ENCODE measurements at regions not wholly inside any gene's neighbourhood (a gene's known extent, or its start where the extent isn't known, plus 50 kb on each side); places are given as distances from the start of the nearest gene placed in this dataset.

- no peak overlapping the region for H3K27ac ChIP-seq (ENCODE audit: low read length)
- H3K9ac ChIP-seq (ENCODE audit: low read depth, low read length) = no peak overlapping the region
- no peaks in the 10 kb centered on the region for H3K9me3 ChIP-seq (ENCODE audit: insufficient read depth, low read depth, low read length)
- no peaks in the 10 kb centered on the region for H3K4me1 ChIP-seq (ENCODE audit: insufficient read depth, low read length)
- no peaks in the 10 kb centered on the region for H3K36me3 ChIP-seq (ENCODE audit: insufficient read depth, low read depth, low read length)
- H3K4me3 ChIP-seq (ENCODE audit: low read length) = no peak overlapping the region
- no peaks in the 10 kb centered on the region for H3K27me3 ChIP-seq (ENCODE audit: insufficient read depth, low read length)
Measured at GRCh38 chr5:5025774-5026408, 114.2 kb upstream of the ADAMTS16 start.

- no peaks in the 10 kb centered on the region for H3K9me3 ChIP-seq (ENCODE audit: insufficient read depth, low read depth, low read length)
- H3K9ac ChIP-seq (ENCODE audit: low read depth, low read length) = no peak overlapping the region
- no peaks in the 10 kb centered on the region for H3K36me3 ChIP-seq (ENCODE audit: insufficient read depth, low read depth, low read length)
- no peaks in the 10 kb centered on the region for H3K4me1 ChIP-seq (ENCODE audit: insufficient read depth, low read length)
- no peaks in the 10 kb centered on the region for H3K27me3 ChIP-seq (ENCODE audit: insufficient read depth, low read length)
- H3K27ac ChIP-seq (ENCODE audit: low read length) = no peak overlapping the region
- H3K4me3 ChIP-seq (ENCODE audit: low read length) = no peak overlapping the region
Measured at GRCh38 chr5:5026409-5026785, 113.7 kb upstream of the ADAMTS16 start.

- Histone ChIP-seq H3K27me3 (ENCODE audit: insufficient read depth, low read length) (no peaks in the 10 kb centered on the region), H3K4me3 (ENCODE audit: low read length) (no peak overlapping the region), H3K9me3 (ENCODE audit: insufficient read depth, low read depth, low read length) (no peaks in the 10 kb centered on the region), H3K9ac (ENCODE audit: low read depth, low read length) (no peak overlapping the region), H3K4me1 (ENCODE audit: insufficient read depth, low read length) (no peaks in the 10 kb centered on the region), H3K27ac (ENCODE audit: low read length) (no peak overlapping the region), H3K36me3 (ENCODE audit: insufficient read depth, low read depth, low read length) (no peaks in the 10 kb centered on the region)
Measured at GRCh38 chr5:5031665-5032064, 108.5 kb upstream of the ADAMTS16 start.

GRCh38 chr5:5037674-5038073, 102.5 kb upstream of the ADAMTS16 start:
- no peaks in the 10 kb centered on the region for H3K9me3 ChIP-seq (ENCODE audit: insufficient read depth, low read depth, low read length)
- H3K9ac ChIP-seq (ENCODE audit: low read depth, low read length) = no peak overlapping the region
- H3K27me3 ChIP-seq (ENCODE audit: insufficient read depth, low read length) = no peaks in the 10 kb centered on the region
- H3K36me3 ChIP-seq (ENCODE audit: insufficient read depth, low read depth, low read length) = no peaks in the 10 kb centered on the region
- no peak overlapping the region for H3K27ac ChIP-seq (ENCODE audit: low read length)
- H3K4me3 ChIP-seq (ENCODE audit: low read length) = no peak overlapping the region
- no peaks in the 10 kb centered on the region for H3K4me1 ChIP-seq (ENCODE audit: insufficient read depth, low read length)

- no peak overlapping the region for H3K9ac ChIP-seq (ENCODE audit: low read depth, low read length)
- no peaks in the 10 kb centered on the region for H3K9me3 ChIP-seq (ENCODE audit: insufficient read depth, low read depth, low read length)
- no peaks in the 10 kb centered on the region for H3K27me3 ChIP-seq (ENCODE audit: insufficient read depth, low read length)
Measured at GRCh38 chr5:5039918-5040317, 100.2 kb upstream of the ADAMTS16 start.

GRCh38 chr5:5040712-5041111, 99.4 kb upstream of the ADAMTS16 start:
- Histone ChIP-seq H3K4me1 (ENCODE audit: insufficient read depth, low read length) (no peaks in the 10 kb centered on the region), H3K27ac (ENCODE audit: low read length) (no peak overlapping the region), H3K27me3 (ENCODE audit: insufficient read depth, low read length) (no peaks in the 10 kb centered on the region), H3K9ac (ENCODE audit: low read depth, low read length) (no peak overlapping the region), H3K4me3 (ENCODE audit: low read length) (no peak overlapping the region), H3K9me3 (ENCODE audit: insufficient read depth, low read depth, low read length) (no peaks in the 10 kb centered on the region), H3K36me3 (ENCODE audit: insufficient read depth, low read depth, low read length) (no peaks in the 10 kb centered on the region)

More at GRCh38 chr5:5039918-5040317, 100.2 kb upstream of the ADAMTS16 start:
- Histone ChIP-seq H3K27ac (ENCODE audit: low read length) (no peak overlapping the region), H3K4me3 (ENCODE audit: low read length) (no peak overlapping the region), H3K36me3 (ENCODE audit: insufficient read depth, low read depth, low read length) (no peaks in the 10 kb centered on the region), H3K4me1 (ENCODE audit: insufficient read depth, low read length) (no peaks in the 10 kb centered on the region)

GRCh38 chr5:5042806-5043205, 97.3 kb upstream of the ADAMTS16 start:
- Histone ChIP-seq H3K27ac (ENCODE audit: low read length) (no peak overlapping the region), H3K9me3 (ENCODE audit: insufficient read depth, low read depth, low read length) (no peaks in the 10 kb centered on the region), H3K27me3 (ENCODE audit: insufficient read depth, low read length) (no peaks in the 10 kb centered on the region), H3K4me1 (ENCODE audit: insufficient read depth, low read length) (no peaks in the 10 kb centered on the region), H3K9ac (ENCODE audit: low read depth, low read length) (no peak overlapping the region), H3K36me3 (ENCODE audit: insufficient read depth, low read depth, low read length) (no peaks in the 10 kb centered on the region), H3K4me3 (ENCODE audit: low read length) (no peak overlapping the region)

GRCh38 chr5:5043346-5043745, 96.8 kb upstream of the ADAMTS16 start:
- no peak overlapping the region for H3K27ac ChIP-seq (ENCODE audit: low read length)
- no peak overlapping the region for H3K9ac ChIP-seq (ENCODE audit: low read depth, low read length)
- no peaks in the 10 kb centered on the region for H3K4me1 ChIP-seq (ENCODE audit: insufficient read depth, low read length)
- no peaks in the 10 kb centered on the region for H3K27me3 ChIP-seq (ENCODE audit: insufficient read depth, low read length)
- no peaks in the 10 kb centered on the region for H3K9me3 ChIP-seq (ENCODE audit: insufficient read depth, low read depth, low read length)
- H3K4me3 ChIP-seq (ENCODE audit: low read length) = no peak overlapping the region
- H3K36me3 ChIP-seq (ENCODE audit: insufficient read depth, low read depth, low read length) = no peaks in the 10 kb centered on the region

- Histone ChIP-seq H3K27ac (ENCODE audit: low read length) (no peak overlapping the region), H3K36me3 (ENCODE audit: insufficient read depth, low read depth, low read length) (no peaks in the 10 kb centered on the region), H3K27me3 (ENCODE audit: insufficient read depth, low read length) (no peaks in the 10 kb centered on the region), H3K4me1 (ENCODE audit: insufficient read depth, low read length) (no peaks in the 10 kb centered on the region), H3K9me3 (ENCODE audit: insufficient read depth, low read depth, low read length) (no peaks in the 10 kb centered on the region), H3K4me3 (ENCODE audit: low read length) (no peak overlapping the region), H3K9ac (ENCODE audit: low read depth, low read length) (no peak overlapping the region)
Measured at GRCh38 chr5:5044247-5044840, 95.8 kb upstream of the ADAMTS16 start.

- Histone ChIP-seq H3K27ac (ENCODE audit: low read length) (no peak overlapping the region), H3K4me3 (ENCODE audit: low read length) (no peak overlapping the region), H3K36me3 (ENCODE audit: insufficient read depth, low read depth, low read length) (no peaks in the 10 kb centered on the region), H3K27me3 (ENCODE audit: insufficient read depth, low read length) (no peaks in the 10 kb centered on the region), H3K9me3 (ENCODE audit: insufficient read depth, low read depth, low read length) (no peaks in the 10 kb centered on the region), H3K9ac (ENCODE audit: low read depth, low read length) (no peak overlapping the region), H3K4me1 (ENCODE audit: insufficient read depth, low read length) (no peaks in the 10 kb centered on the region)
Measured at GRCh38 chr5:5046680-5047502, 93.2 kb upstream of the ADAMTS16 start.

GRCh38 chr5:5050801-5051200, 89.3 kb upstream of the ADAMTS16 start:
- Histone ChIP-seq H3K9me3 (ENCODE audit: insufficient read depth, low read depth, low read length) (no peaks in the 10 kb centered on the region), H3K9ac (ENCODE audit: low read depth, low read length) (no peak overlapping the region), H3K36me3 (ENCODE audit: insufficient read depth, low read depth, low read length) (no peaks in the 10 kb centered on the region), H3K27ac (ENCODE audit: low read length) (no peak overlapping the region), H3K4me1 (ENCODE audit: insufficient read depth, low read length) (no peaks in the 10 kb centered on the region), H3K4me3 (ENCODE audit: low read length) (no peak overlapping the region), H3K27me3 (ENCODE audit: insufficient read depth, low read length) (no peaks in the 10 kb centered on the region)

GRCh38 chr5:5055712-5056111, 84.4 kb upstream of the ADAMTS16 start:
- no peaks in the 10 kb centered on the region for H3K4me1 ChIP-seq (ENCODE audit: insufficient read depth, low read length)
- no peak overlapping the region for H3K27ac ChIP-seq (ENCODE audit: low read length)
- H3K9me3 ChIP-seq (ENCODE audit: insufficient read depth, low read depth, low read length) = no peaks in the 10 kb centered on the region
- no peaks in the 10 kb centered on the region for H3K36me3 ChIP-seq (ENCODE audit: insufficient read depth, low read depth, low read length)
- no peak overlapping the region for H3K4me3 ChIP-seq (ENCODE audit: low read length)
- no peaks in the 10 kb centered on the region for H3K27me3 ChIP-seq (ENCODE audit: insufficient read depth, low read length)
- no peak overlapping the region for H3K9ac ChIP-seq (ENCODE audit: low read depth, low read length)

Measured in iPS-20b (cell line).